Esophagus squamous epithelium (tissue), 5 donors: ENCODE measurements at regions not wholly inside any gene's neighbourhood (a gene's known extent, or its start where the extent isn't known, plus 50 kb on each side); places are given as distances from the start of the nearest gene placed in this dataset.

Source experiments
- DNase-seq: peaks from one replicate; lab custom pipeline; 2025; lab: John Stamatoyannopoulos, UW
- H3K27ac ChIP-seq, 4 donors: fragments of 200-600 bp; sonication (generic); one replicate each; pipeline ENCODE4 v1.5.1; 2016 to 2019; ENCODE audit warnings: mild to moderate bottlenecking in 1 of 4
- H3K27me3 ChIP-seq, 4 donors: fragments of 200-600 bp; sonication (generic); 1 replicate in 3 of 4; 2 replicates in 1 of 4; pipeline versions ENCODE4 v1.5.1 to v1.6.0; 2017 to 2021; ENCODE audit warnings: antibody characterized with exemption in 1 of 4
- H3K36me3 ChIP-seq, 3 donors: fragments of 200-600 bp; sonication (generic); one replicate each; pipeline ENCODE4 v1.5.1; 2016 to 2019
- H3K4me1 ChIP-seq, 3 donors: fragments of 200-600 bp; sonication (generic); one replicate each; pipeline ENCODE4 v1.5.1; 2017 to 2019
- H3K4me3 ChIP-seq, 4 donors: fragments of 200-600 bp; sonication (generic); 1 replicate in 3 of 4; 2 replicates in 1 of 4; pipeline ENCODE4 v1.5.1; 2016 to 2019; ENCODE audit warnings: mild to moderate bottlenecking in 2 of 4, moderate library complexity in 1 of 4
- H3K9me3 ChIP-seq, 3 donors: fragments of 200-600 bp; sonication (generic); one replicate each; pipeline ENCODE4 v1.5.1; 2016 to 2019
- POLR2A ChIP-seq, 4 donors: fragments of 450-650 bp; IDR thresholded peaks; one replicate each; pipeline ENCODE4 v1.6.1; 2017; ENCODE audit warnings: antibody characterized with exemption in 4 of 4, mild to moderate bottlenecking in 4 of 4, moderate library complexity in 3 of 4
- WGBS, 2 donors: methylation state at CpG; one replicate each; pipeline ENCODE4 v1.1.5; 2018; 5-methylcytosine and 5-hydroxymethylcytosine counted together
- intact Hi-C: fragments of 100-400 bp; cut with DNase I; formaldehyde crosslinking; loops from one replicate; pipeline ENCODE4 v1.15.0; 2022
- TF ChIP-seq, protein P1 (sequence below), 6 experiments: fragments of 450-650 bp in 4 of 6; fragments of 200-600 bp in 2 of 6; sonication (generic) in 2 of 6; IDR thresholded peaks; one replicate each; pipeline ENCODE4 v1.5.1; 2016 to 2019; ENCODE audit warnings: antibody characterized with exemption in 6 of 6, mild to moderate bottlenecking in 4 of 6, moderate library complexity in 4 of 6
- donor health status: DM: yes; HTN: yes; CAD: no.

GRCh38 chr3:89586676-89587075 is 479.3 kb downstream of the EPHA3 start:
- intact Hi-C loops: no loop called here
- H3K4me1 ChIP-seq: no peaks in the 10 kb centered on the region
- DNase-seq: no peak
- 76 to 92% methylated on average over 1 of the region's 1 CpG for WGBS, 2 donors
- TF ChIP-seq, protein P1, sequence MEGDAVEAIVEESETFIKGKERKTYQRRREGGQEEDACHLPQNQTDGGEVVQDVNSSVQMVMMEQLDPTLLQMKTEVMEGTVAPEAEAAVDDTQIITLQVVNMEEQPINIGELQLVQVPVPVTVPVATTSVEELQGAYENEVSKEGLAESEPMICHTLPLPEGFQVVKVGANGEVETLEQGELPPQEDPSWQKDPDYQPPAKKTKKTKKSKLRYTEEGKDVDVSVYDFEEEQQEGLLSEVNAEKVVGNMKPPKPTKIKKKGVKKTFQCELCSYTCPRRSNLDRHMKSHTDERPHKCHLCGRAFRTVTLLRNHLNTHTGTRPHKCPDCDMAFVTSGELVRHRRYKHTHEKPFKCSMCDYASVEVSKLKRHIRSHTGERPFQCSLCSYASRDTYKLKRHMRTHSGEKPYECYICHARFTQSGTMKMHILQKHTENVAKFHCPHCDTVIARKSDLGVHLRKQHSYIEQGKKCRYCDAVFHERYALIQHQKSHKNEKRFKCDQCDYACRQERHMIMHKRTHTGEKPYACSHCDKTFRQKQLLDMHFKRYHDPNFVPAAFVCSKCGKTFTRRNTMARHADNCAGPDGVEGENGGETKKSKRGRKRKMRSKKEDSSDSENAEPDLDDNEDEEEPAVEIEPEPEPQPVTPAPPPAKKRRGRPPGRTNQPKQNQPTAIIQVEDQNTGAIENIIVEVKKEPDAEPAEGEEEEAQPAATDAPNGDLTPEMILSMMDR (IDR thresholded peaks at IDR 0.05): no peak
- no peak for TF ChIP-seq POLR2A (IDR thresholded peaks at IDR 0.05)
- no peak overlapping the region for H3K27ac ChIP-seq
- no peaks in the 10 kb centered on the region for H3K36me3 ChIP-seq
- H3K27me3 ChIP-seq: no peaks in the 10 kb centered on the region
- no peak overlapping the region for H3K4me3 ChIP-seq
- H3K9me3 ChIP-seq: no peaks in the 10 kb centered on the region

GRCh38 chr3:89606151-89606550 is 498.7 kb downstream of the EPHA3 start:
- 33 to 83% methylated on average over 1 of the region's 1 CpG for WGBS, 2 donors
- H3K9me3 ChIP-seq: no peaks in the 10 kb centered on the region
- no peak overlapping the region for H3K4me3 ChIP-seq
- no peak for DNase-seq
- H3K36me3 ChIP-seq: no peaks in the 10 kb centered on the region
- H3K4me1 ChIP-seq: no peaks in the 10 kb centered on the region
- intact Hi-C loops: no loop called here
- TF ChIP-seq, protein P1 (IDR thresholded peaks at IDR 0.05): no peak
- no peak for TF ChIP-seq POLR2A (IDR thresholded peaks at IDR 0.05)
- no peak overlapping the region for H3K27ac ChIP-seq
- H3K27me3 ChIP-seq: no peaks in the 10 kb centered on the region

GRCh38 chr3:89612027-89612426 is 504.6 kb downstream of the EPHA3 start:
- H3K4me3 ChIP-seq: no peak overlapping the region
- 91 to 100% methylated on average over 1 of the region's 1 CpG for WGBS, 2 donors
- no peak overlapping the region for H3K27ac ChIP-seq
- H3K9me3 ChIP-seq: no peaks in the 10 kb centered on the region
- no peaks in the 10 kb centered on the region for H3K4me1 ChIP-seq
- no peaks in the 10 kb centered on the region for H3K36me3 ChIP-seq
- no peak for DNase-seq
- no peaks in the 10 kb centered on the region for H3K27me3 ChIP-seq
- no peak for TF ChIP-seq POLR2A (IDR thresholded peaks at IDR 0.05)
- TF ChIP-seq, protein P1 (IDR thresholded peaks at IDR 0.05): no peak
- intact Hi-C loops: no loop called here

GRCh38 chr3:89613241-89613640 is 505.8 kb downstream of the EPHA3 start:
- no peaks in the 10 kb centered on the region for H3K36me3 ChIP-seq
- no peaks in the 10 kb centered on the region for H3K27me3 ChIP-seq
- intact Hi-C loops: no loop called here
- H3K9me3 ChIP-seq: no peaks in the 10 kb centered on the region
- no peak overlapping the region for H3K4me3 ChIP-seq
- no peak for DNase-seq
- no peak overlapping the region for H3K27ac ChIP-seq
- 57 to 78% methylated on average over 1 of the region's 1 CpG for WGBS, 2 donors
- H3K4me1 ChIP-seq: no peaks in the 10 kb centered on the region
- TF ChIP-seq POLR2A (IDR thresholded peaks at IDR 0.05): no peak
- TF ChIP-seq, protein P1 (IDR thresholded peaks at IDR 0.05): no peak

- Histone ChIP-seq H3K4me3 (no peak overlapping the region), H3K36me3 (no peaks in the 10 kb centered on the region), H3K27ac (no peak overlapping the region), H3K9me3 (no peaks in the 10 kb centered on the region), H3K4me1 (no peaks in the 10 kb centered on the region), H3K27me3 (no peaks in the 10 kb centered on the region)
- intact Hi-C loops: no loop called here
- DNase-seq: no peak
- WGBS, 2 donors: 6 to 50% methylated on average over 1 of the region's 1 CpG
- no peak for TF ChIP-seq POLR2A (IDR thresholded peaks at IDR 0.05)
- TF ChIP-seq, protein P1 (IDR thresholded peaks at IDR 0.05): no peak
Observed at GRCh38 chr3:89617706-89618105, 510.3 kb downstream of the EPHA3 start.
